NCI-H1417 treated with DMSO at 0.1 percent for 48 hours (cell line): ENCODE measurements at regions not wholly inside any gene's neighbourhood (a gene's known extent, or its start where the extent isn't known, plus 50 kb on each side); places are given as distances from the start of the nearest gene placed in this dataset.
"Not testable (repeated sequence)": the region's sequence is repeated elsewhere in the genome, so short reads cannot be mapped to it uniquely, and the experiment has no call there.

Experiments used
- DNase-seq: peaks from one replicate; lab custom pipeline; 2025; lab: John Stamatoyannopoulos, UW

DNA sequence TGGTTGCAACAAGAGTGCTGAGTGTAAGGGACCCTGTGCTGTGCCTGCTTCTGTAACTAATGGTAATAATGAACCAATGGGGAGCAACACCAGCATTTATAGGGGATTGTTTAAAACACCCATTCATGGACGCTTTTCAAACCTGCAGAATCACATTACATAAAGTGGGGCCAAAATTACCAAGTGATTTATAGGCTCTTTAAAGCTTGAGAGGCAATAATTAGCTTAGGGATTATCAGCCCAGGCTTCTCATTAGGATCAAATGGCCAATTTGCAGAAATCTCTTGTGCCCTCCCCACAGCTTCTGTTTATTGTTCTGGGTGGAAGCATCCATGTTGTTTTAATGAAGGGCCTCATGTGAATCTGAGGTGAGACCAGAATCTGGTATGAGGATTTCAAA lies 125.5 kb downstream of the ZNF486 start:
- DNase-seq: not testable (repeated sequence)

DNA sequence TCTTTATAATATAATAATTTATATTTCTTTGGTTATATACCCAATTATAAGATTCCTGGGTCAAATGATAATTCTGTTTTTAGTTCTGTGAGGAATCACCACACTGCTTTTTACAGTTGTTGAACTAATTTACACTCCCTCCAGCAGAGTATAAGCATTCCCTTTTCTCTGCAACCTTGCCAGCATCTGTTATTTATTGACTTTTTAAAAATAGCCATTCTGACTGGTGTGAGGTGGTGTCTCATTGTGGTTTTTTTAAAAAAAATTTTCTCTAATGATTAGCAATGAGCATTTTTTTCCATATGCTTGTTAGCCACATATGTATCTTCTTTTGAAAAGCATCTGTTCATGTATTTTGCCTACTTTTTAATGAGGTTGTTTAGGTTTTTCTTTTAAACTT lies 122.2 kb downstream of the ZNF486 start:
- no peak for DNase-seq

DNA sequence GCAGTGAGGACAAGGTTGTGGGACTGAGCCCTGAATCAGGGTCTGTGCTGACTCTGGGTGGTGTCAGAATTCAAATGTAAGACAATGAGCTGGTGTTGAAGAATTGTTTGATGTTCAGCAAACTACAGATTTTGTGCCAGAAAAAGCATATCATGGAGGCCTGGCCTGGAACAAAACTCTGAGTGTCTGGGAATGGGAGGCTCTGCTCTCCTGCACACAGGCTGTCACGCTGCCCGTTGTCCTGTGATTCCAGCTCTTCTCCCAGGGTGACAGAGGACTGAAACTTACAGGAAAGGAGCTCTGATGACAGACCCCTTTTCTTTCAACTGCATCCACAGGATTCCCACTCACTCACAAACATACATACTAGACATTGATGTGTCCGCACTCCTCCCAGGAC lies 120.1 kb downstream of the ZNF486 start:
- no peak for DNase-seq

DNA sequence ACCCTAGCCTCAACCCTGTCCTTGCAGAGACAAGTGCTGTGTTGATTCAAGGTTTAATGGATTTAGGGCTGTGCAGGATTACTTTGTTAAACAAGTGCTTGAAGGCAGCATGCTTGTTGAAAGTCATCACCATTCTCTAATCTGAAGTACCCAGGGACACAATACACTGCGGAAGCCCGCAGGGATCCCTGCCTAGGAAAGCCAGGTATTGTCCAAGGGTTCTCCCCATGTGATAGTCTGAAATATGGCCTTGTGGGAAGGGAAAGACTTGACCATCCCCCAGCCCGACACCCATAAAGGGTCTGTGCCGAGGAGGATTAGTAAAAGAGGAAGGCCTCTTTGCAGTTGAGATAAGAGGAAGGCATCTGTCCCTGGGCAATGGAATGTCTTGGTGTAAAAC lies 118.9 kb downstream of the ZNF486 start:
- DNase-seq: not testable (repeated sequence)

GRCh38 chr19:20279516-20279915 lies 112.5 kb downstream of the ZNF486 start:
- no peak for DNase-seq

- DNase-seq: no peak
Measured at GRCh38 chr19:20278342-20278741, 111.3 kb downstream of the ZNF486 start.

DNA sequence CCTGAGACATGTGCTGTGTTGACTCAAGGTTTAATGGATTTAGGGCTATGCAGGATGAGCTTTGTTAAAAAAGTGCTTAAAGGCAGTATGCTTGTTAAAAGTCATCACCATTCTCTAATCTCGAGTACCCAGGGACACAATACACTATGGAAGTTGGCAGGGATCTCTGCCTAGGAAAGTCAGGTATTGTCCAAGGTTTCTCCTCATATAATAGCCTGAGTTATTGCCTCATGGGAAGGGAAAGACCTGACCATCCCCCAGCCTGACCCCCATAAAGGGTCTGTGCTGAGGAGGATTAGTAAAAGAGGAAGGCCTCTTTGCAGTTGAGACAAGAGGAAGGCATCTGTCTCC lies 109.7 kb downstream of the ZNF486 start:
- DNase-seq: not testable (repeated sequence)

- DNase-seq: no peak
Measured at GRCh38 chr19:20276011-20276731, 109.2 kb downstream of the ZNF486 start.

DNA sequence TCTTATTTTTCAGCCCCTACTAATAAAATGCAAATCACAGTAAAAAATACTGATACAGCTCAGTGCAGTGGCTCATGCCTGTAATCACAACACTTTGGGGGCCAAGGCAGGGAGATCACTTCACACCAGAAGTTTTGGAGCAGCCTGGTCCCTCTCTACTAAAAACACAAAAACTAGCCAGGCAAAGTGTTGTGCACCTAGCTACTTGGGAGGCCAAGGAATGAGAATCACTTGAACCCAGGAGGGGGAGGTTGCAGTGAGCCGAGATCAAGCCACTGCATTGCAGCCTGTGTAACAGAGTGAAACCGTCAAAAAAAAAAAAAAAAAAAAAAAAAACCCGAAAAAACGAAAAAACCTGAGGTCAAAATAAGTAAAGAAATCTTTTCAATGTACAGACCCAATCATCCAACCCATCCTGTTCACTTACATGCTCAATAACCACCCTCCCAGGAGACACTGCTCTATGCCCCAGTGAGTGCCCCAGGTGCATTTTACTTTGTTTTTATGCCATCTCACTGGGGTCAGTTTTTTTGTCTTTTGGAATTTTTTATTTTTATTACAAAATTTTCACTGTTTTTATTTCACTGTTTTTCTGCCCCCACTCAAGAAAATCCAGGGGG lies 107.0 kb downstream of the ZNF486 start:
- no peak for DNase-seq

DNA sequence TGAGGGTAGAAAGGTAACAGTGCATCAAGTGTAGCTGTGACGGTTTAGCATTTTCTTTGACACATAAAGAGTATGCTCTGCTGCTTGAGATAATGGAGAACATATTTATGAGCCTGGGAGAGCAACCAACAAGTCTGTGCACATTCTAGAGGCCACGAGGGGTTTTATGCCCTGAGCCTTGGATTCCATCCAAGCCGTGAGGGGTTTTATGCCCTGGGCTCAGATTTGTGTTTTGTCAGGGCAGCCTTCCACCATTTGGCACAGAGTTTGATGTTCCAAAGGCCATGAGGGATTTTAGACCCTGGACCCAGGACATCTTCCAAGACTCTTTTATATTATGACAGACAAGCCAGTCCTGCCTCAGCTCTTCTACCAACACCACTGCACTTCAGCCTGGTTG lies 106.4 kb downstream of the ZNF486 start:
- no peak for DNase-seq

DNA sequence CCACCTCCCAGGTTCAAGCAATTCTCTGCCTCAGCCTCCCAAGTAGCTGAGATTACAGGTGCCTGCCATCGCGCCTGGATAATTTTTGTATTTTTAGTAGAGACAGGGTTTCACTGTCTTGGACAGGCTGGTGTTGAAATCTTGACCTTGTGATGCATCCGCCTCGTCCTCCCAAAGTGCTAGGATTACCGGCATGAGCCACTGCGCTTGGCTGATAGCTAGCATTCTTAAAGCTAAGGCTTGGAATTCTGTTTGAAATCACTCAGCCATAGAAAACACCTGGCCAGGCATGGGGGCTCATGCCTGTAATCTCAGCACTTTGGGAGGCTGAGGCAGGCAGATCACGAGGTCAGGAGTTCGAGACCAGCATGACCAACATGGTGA lies 105.6 kb downstream of the ZNF486 start:
- not testable (repeated sequence) for DNase-seq

GRCh38 chr19:20271927-20272626 lies 105.1 kb downstream of the ZNF486 start:
- DNase-seq: not testable (repeated sequence)

GRCh38 chr19:20271215-20271926 lies 104.4 kb downstream of the ZNF486 start:
- DNase-seq: no peak

GRCh38 chr19:20269461-20269860 lies 102.4 kb downstream of the ZNF486 start:
- no peak for DNase-seq

- not testable (repeated sequence) for DNase-seq
Measured at GRCh38 chr19:20261513-20261912, 94.5 kb downstream of the ZNF486 start.

GRCh38 chr19:20260738-20261137 lies 93.7 kb downstream of the ZNF486 start:
- DNase-seq: not testable (repeated sequence)

GRCh38 chr19:20259615-20260014 lies 92.6 kb downstream of the ZNF486 start:
- DNase-seq: no peak

- no peak for DNase-seq
Measured at GRCh38 chr19:20256606-20257005, 89.6 kb downstream of the ZNF486 start.

GRCh38 chr19:20254121-20254520 lies 87.1 kb downstream of the ZNF486 start:
- no peak for DNase-seq

DNA sequence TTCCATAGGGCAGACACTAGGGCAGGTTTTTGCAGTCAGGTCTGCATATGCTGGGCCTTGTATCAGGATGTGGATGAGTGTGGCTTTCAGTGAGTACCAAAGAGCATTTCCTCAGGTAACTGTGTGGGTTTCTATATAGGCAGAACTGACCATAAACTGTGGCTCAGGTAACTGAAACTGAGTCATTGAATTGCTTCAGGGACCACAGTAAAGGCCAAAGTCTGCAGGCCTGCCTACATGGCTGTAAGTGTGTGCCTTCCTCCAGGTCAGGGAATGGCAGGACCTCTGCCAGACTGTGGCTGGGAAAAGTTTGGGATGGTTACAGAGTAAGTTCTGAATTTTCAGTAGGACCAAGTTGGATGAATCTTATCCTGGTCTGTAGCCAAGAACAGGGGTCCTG lies 85.6 kb downstream of the ZNF486 start:
- no peak for DNase-seq

DNA sequence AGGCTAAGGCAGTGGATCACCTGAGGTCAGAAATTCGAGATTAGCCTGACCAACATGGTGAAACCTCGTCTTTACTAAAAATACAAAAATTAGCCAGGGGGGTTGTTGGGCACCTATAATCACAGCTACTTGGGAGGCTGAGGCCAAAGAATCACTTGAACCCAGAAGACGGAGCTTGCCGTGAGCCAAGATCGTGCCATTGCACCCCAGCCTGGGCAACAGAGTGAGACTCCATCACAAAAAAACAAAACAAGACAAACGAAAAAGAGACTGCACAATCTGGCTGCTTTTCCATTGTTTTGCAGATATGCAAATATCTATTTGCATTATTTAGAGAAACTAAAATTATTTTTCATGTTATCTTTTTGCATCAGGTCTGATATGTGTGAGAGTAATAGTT lies 83.6 kb downstream of the ZNF486 start:
- DNase-seq: no peak

DNA sequence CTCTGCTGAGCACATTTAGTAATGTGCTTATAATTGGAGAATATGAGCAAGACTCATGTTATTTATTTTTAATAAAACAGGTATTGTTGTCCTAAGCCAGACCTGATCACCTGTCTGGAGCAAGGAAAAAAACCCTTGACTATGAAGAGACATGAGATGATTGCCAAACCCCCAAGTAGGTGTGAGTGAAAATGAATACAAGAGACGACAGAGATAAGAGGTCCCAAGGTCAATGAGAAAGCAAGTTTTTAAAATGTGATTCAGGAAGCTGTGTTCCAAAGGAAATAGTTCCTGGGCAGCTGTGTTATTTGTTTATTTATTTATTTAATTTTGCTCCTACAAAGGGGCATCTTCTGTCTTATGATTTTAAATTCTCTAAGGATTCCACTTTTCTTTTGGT lies 83.1 kb downstream of the ZNF486 start:
- no peak for DNase-seq
